Renal pelvis (tissue), 1 donor: ENCODE measurements at regions not wholly inside any gene's neighbourhood (a gene's known extent, or its start where the extent isn't known, plus 50 kb on each side); places are given as distances from the start of the nearest gene placed in this dataset.
A peak's percentile ranks its signal among the peaks of the same experiment; 100 is the strongest.
"Not testable (repeated sequence)": the region's sequence is repeated elsewhere in the genome, so short reads cannot be mapped to it uniquely, and the experiment has no call there.

Experiments
- DNase-seq: peaks from one replicate; pipeline ENCODE4 v3.0.0-alpha.2; 2013

- DNase-seq, result no peak
Measured at GRCh38 chr16:63808730-63809129, 1313.1 kb downstream of the CDH11 start.

- no peak for DNase-seq
Measured at GRCh38 chr16:63806794-63807506, 1314.9 kb downstream of the CDH11 start.

- no peak for DNase-seq
Measured at GRCh38 chr16:63804126-63804525, 1317.7 kb downstream of the CDH11 start.

DNA sequence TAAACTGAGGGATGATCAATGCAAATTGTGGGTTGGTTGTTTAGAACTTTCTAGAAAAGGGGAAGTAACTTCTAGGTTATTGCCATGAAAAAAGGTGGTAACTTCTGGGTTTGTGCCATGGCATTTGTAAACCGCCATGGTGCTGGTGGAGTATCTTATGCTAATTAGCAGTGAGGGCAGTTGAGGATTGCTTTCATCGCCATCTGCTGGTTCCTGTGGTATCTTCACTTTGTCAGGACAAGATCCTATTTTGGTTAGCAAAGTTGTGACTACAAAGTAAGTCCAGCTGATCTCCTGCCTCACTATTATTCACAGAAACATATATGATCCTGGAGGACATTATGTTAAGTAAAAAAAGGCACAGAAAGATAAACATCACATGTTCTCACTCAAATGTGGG is 1332.3 kb downstream of the CDH11 start:
- no peak for DNase-seq

DNA sequence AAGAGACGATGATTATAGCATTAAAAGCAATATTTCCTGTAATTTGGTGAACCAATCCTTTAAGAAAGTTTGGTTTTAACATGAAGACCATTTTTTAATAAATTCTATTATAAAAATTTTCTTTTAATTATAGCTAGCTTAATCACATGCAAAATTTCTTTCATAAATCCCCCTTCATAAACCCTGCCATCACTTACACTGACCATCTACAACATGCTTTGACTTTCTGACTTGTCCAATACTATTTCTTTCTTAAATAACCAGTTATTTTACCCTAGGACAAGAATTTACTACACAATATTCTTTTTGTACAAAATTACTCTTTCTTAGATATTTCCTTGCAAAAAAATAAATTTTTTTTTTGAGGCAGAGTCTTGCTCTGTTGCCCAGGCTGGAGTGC is 1334.8 kb downstream of the CDH11 start:
- DNase-seq, result no peak

DNA sequence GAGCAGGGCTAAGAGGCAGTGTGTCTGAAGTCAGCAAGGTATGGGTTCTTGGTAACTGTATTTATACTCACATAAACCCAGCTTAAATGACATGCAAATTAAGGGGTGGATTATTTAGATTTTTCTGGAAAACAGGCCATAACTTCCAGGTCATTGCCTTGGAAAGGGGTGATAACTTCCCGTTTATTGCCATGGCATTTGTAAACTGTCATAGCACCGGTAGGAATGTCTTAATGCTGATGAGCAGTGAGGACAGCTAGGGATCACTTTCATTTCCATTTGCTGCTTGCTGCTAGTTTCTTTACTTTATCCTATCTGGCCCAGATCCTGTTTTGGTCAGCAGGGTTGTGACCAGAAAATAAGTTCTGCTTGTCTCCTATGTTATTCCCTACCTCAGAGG is 1336.7 kb downstream of the CDH11 start:
- no peak for DNase-seq

- no peak for DNase-seq
Measured at GRCh38 chr16:63776437-63776836, 1345.4 kb downstream of the CDH11 start.

- DNase-seq, result no peak
Measured at GRCh38 chr16:63776034-63776433, 1345.8 kb downstream of the CDH11 start.

DNA sequence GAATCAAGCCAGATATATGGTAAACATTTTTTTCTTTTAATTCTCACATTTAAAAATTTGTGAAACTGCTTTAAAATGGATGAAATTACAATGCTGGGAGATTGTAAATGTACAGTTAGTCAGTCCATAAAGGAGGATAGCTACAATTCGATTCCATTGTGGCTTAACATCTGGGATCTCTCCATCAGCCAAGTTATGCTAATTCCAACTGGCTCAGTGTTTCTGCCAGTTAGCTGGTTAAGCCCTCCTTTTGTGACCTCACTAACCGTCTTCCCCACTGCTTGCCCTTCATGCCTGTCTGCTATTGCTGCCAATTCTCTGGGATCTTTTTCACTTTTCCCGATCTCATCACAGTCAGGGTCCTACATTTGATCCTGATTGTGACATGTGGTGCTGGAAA is 1347.6 kb downstream of the CDH11 start:
- no peak for DNase-seq

DNA sequence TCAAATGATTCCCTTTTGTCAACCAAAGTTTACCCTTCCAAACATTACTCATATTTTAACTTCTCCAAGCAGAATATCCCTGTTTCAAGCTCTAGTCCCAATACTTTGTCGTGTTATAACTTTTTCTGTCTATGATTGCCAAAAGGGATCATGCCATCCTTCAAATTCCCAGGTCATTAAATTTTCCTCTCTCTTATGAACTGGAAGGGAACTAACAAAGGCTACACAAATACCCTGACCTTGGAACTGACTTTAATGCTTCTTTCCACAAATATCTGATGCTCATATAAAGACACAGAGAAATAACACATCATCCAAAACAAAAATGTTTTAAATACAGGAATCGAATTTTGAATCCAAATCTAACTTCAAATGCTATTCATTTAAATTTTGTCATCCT is 1352.7 kb downstream of the CDH11 start:
- DNase-seq, result no peak

- not testable (repeated sequence) for DNase-seq
Measured at GRCh38 chr16:63760246-63760645, 1361.6 kb downstream of the CDH11 start.

GRCh38 chr16:63752347-63752746 is 1369.5 kb downstream of the CDH11 start:
- DNase-seq, result no peak

- peak; percentile 22 for DNase-seq
Measured at GRCh38 chr16:63749276-63749675, 1372.6 kb downstream of the CDH11 start.

DNA sequence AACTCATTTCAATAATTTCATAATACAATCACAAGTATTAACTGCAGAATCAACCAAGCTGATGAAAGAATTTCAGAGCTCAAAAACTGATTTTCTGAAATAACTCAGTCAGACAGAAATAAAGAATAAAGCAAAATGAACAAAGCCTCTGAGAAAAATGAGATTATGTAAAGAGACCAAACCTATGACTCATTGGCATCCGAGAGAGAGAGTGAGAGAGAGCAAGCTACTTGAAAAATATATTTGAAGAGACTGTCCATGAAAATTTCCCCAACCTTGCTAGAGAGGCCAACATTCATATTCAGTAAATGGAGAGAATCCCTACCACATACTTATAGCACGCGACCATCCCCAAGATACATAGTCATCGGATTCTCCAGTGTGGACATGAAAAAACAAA is 1376.4 kb downstream of the CDH11 start:
- DNase-seq, result no peak

DNA sequence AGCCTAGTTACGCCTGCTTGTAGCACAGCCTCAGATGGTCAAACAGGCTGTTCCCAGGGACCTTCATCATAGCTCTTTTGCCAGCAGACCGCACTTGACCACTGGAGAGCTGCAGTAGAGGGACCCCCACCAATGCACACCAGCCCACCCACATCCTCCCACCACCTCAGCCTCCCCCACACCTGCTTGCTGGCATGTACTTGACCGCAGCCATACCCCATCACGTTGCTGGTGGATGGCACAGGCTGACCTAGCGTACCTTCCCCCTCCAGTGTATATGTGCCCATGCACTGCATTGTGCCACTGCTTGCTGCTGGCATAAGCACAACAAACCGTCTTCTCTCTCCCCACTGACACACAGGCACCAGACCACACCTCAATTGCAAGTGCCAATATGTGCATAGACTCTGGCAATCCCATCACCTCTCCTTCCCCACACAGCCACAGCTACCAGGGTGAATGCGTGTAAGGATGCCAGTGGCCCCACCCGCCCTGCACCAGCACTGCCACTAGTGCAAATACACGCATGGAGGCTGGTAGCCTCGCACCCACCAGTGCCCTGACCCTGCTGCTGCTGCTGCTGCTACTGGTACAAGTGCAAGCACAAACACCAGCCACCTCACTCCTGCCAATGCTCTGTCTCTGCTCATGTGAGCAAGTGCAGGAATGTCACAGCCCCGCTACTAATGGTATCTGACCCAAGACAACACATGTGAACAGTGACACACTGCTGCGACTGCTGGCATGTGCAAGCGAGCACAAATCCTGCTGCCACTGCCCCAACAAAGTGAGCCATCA is 1377.6 kb downstream of the CDH11 start:
- DNase-seq, result no peak

DNA sequence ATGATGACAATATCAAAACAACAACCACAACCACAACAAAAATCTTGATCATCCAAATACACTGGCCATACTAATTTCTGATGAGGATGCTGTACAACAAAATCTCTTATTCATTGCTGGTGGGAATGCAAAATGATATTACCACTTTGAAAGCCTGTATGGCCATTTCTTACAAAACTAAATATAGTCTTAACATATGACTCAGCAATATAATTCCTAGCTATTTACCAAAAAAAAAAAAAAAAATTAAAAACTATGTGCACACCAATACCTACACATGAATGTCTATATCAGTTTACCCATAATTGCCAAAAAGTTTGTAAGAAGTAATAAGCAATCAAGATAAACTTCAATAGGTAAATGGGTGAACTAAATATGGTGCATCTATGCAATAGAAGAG is 1379.7 kb downstream of the CDH11 start:
- DNase-seq, result no peak

DNA sequence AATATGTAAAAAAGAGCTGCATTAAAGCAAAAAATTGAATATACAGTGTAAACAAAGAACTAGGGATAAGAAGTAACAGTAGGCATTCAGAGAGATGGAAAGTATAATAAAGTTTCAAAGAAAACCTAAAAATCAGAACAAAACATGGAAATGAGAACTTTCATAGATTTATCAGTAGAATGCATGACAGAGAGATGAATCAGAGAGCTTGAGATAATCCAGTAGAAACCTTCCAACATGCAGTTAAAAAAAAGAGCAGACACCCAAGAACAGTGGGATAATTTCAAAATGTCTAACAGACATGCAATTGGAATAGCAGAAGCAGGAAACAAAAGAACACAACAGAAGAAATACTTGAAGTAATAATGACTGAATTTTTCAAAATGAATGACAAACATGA is 1384.2 kb downstream of the CDH11 start:
- DNase-seq, result no peak

DNA sequence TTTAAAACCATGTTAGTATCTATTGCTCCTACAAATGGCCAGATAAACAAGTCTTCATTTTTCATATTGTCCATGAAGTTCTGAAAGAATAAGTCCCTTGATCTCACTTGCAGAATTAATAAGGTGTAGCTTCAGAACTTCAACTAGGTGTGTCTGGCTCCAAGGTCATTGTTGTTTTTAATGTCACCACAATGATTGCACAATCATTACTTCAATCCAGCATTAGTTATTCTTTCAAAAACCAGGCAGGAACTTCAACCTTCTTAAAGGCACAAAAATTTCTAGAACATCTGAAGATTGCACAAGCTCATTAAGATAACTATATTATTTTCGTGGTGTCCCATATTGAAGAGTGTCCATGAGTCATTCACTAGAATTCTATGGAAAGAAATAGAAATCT is 1386.4 kb downstream of the CDH11 start:
- no peak for DNase-seq

DNA sequence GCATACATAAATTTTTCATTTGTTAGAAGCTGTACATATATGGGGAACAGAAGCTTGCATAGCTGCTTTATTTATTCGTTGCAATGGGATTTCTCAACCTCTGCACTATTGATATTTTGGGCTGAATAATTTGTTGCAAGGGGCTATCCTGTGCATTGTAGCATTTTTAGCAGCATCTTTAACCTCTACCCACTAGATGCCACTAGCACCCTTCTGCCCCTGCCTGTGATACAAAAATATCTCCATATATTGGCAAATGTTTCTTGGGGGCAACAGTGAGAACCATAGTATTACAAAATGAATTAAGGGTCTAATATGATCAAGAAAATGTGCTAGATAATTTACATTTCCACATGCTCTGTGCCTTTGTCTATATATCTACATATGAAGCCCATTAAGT is 1401.0 kb downstream of the CDH11 start:
- DNase-seq, result no peak

DNA sequence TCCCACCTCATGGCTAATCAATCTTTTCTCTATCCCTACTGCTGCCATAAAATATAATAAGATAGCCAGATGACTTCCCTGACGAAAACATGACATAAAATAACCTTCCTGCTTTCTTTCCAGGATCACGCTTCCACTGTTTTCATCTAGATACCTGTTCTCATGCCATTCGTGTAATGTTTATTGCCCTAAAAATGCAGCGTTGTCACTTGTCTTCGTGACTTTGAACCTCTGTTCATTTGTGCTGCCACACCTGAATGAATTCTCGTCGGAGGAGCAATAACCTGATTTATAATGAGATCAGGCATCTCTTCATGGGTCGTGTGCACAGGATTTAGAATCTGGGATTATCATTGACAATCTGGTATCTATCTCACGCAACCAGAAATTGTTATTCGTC is 1401.9 kb downstream of the CDH11 start:
- no peak for DNase-seq

DNA sequence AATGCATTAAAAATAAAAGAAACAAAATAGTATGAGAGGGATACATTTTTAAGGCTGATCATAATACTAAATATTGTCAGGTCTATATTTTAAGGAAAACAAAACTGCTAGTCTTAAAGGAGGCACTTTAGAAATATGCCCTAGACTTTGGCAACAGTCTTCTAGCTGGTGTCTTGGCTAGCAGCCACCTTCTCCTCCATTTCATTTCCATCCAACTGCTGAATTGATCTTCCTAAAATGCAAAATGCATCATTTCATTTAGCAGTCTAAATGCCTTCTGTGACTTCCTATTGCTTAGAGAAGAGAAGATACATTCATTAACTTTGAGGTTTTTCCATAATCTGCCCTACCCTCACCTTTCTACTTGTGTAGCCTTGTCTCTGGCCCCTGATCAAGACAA is 1404.1 kb downstream of the CDH11 start:
- DNase-seq, result no peak

- DNase-seq, result no peak
Measured at GRCh38 chr16:63714876-63715275, 1407.0 kb downstream of the CDH11 start.

GRCh38 chr16:63712725-63713124 is 1409.1 kb downstream of the CDH11 start:
- DNase-seq, result peak; percentile 65

- no peak for DNase-seq
Measured at GRCh38 chr16:63703612-63704011, 1418.3 kb downstream of the CDH11 start.
